ENCODE measurements at regions not wholly inside any gene's neighbourhood (a gene's known extent, or its start where the extent isn't known, plus 50 kb on each side); places are given as distances from the start of the nearest gene placed in this dataset.

DNA sequence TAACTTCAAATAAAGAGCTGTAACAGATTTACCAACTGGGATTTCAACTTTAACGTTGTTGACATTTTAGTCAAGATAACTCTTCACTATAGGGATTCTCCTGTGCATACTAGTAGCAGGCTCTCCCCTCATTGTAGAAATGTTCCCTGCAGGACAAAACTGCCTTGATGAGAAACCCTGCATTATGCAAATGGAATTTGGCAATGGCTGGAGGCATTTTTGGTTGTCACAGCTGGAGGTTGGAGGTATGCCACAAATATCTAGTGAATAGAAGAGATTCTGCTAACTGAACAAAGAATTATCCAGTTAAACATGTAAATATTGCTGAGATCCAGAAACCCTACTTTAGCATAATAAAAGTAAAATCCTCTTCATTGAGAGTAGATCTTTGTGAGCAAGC is 928.8 kb upstream of the ALCAM start:
- no peak for TF ChIP-seq POLR2A (IDR thresholded peaks at IDR 0.05)
- TF ChIP-seq, protein P1, sequence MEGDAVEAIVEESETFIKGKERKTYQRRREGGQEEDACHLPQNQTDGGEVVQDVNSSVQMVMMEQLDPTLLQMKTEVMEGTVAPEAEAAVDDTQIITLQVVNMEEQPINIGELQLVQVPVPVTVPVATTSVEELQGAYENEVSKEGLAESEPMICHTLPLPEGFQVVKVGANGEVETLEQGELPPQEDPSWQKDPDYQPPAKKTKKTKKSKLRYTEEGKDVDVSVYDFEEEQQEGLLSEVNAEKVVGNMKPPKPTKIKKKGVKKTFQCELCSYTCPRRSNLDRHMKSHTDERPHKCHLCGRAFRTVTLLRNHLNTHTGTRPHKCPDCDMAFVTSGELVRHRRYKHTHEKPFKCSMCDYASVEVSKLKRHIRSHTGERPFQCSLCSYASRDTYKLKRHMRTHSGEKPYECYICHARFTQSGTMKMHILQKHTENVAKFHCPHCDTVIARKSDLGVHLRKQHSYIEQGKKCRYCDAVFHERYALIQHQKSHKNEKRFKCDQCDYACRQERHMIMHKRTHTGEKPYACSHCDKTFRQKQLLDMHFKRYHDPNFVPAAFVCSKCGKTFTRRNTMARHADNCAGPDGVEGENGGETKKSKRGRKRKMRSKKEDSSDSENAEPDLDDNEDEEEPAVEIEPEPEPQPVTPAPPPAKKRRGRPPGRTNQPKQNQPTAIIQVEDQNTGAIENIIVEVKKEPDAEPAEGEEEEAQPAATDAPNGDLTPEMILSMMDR (IDR thresholded peaks at IDR 0.05) = no peak
